IMR-90 (cell line): ENCODE measurements at regions not wholly inside any gene's neighbourhood (a gene's known extent, or its start where the extent isn't known, plus 50 kb on each side); places are given as distances from the start of the nearest gene placed in this dataset.

ENCODE experiments used
- ATAC-seq: fragments of 200-7000 bp; cut with Tn5 transposase; 2 replicates; pipeline ENCODE4 v1.9.1; 2020; ENCODE audit warnings: low read depth, mild to moderate bottlenecking, moderate library complexity
- BruUV-seq: library from RNA; stranded (reverse); fragments of 400-500 nt; replicated peaks from 2 replicates; lab custom pipeline; 2021; lab: Mats Ljungman, UMichigan
- CTCF ChIA-PET: fragments of 300-600 bp; formaldehyde crosslinking; extraction: SDS; loops from one replicate; lab custom pipeline; 2021; ENCODE audit warnings: antibody characterized with exemption; lab: Yijun Ruan, JAX
- POLR2A ChIA-PET: fragments of 300-600 bp; sonication (Branson Sonifier 250); formaldehyde crosslinking; loops from one replicate; lab custom pipeline; 2022; ENCODE audit warnings: antibody characterized with exemption; ENCODE audit not compliant: unreplicated experiment; lab: Charles Lee
- DNase-seq: peaks from one replicate; pipeline ENCODE4 v3.0.0; 2013
- H2AFZ ChIP-seq: replicated peaks from 2 replicates; pipeline ENCODE3; 2013; ENCODE audit warnings: low read length, mild to moderate bottlenecking; ENCODE audit not compliant: poor library complexity
- H2AK5ac ChIP-seq: 2 replicates; pipeline ENCODE4 v1.6.1; 2013; ENCODE audit warnings: low read depth, low read length, inconsistent platforms
- H2AK9ac ChIP-seq: replicated peaks from 2 replicates; pipeline ENCODE3; 2013; ENCODE audit warnings: mild to moderate bottlenecking, low read depth, low read length, moderate library complexity; ENCODE audit not compliant: poor library complexity
- H2BK120ac ChIP-seq: 2 replicates; pipeline ENCODE4 v1.6.1; 2013; ENCODE audit warnings: low read depth, low read length, inconsistent platforms
- H2BK15ac ChIP-seq: 3 replicates; pipeline ENCODE4 v1.6.1; 2013; ENCODE audit warnings: low read depth, low read length, inconsistent platforms
- H2BK20ac ChIP-seq: 2 replicates; pipeline ENCODE4 v1.6.1; 2013; ENCODE audit warnings: low read depth, mild to moderate bottlenecking, inconsistent platforms, low read length, moderate library complexity
- H2BK5ac ChIP-seq: 2 replicates; pipeline ENCODE4 v1.6.1; 2013; ENCODE audit warnings: mild to moderate bottlenecking, low read depth, low read length, inconsistent platforms; ENCODE audit not compliant: poor library complexity, severe bottlenecking
- H3K14ac ChIP-seq: replicated peaks from 2 replicates; pipeline ENCODE4 v1.6.1; 2013; ENCODE audit warnings: low read depth, low read length, inconsistent platforms
- H3K18ac ChIP-seq: 2 replicates; pipeline ENCODE4 v1.6.1; 2013; ENCODE audit warnings: low read depth, low read length, control low read depth
- H3K23ac ChIP-seq: 2 replicates; pipeline ENCODE4 v1.6.1; 2013; ENCODE audit warnings: low read depth, low read length, inconsistent platforms
- H3K27ac ChIP-seq: 2 replicates; pipeline ENCODE4 v1.5.1; 2013; ENCODE audit warnings: mild to moderate bottlenecking, control low read depth, low read length; ENCODE audit not compliant: insufficient read depth
- H3K27me3 ChIP-seq: 2 replicates; pipeline ENCODE4 v1.6.1; 2013; ENCODE audit warnings: low read length; ENCODE audit not compliant: control insufficient read depth, insufficient read depth
- H3K36me3 ChIP-seq: 2 replicates; pipeline ENCODE4 v1.6.1; 2013; ENCODE audit warnings: low read length, mixed read lengths; ENCODE audit not compliant: control insufficient read depth, insufficient read depth
- H3K4ac ChIP-seq: 2 replicates; pipeline ENCODE4 v1.6.1; 2013; ENCODE audit warnings: low read depth, low read length, inconsistent platforms
- H3K4me1 ChIP-seq: 2 replicates; pipeline ENCODE4 v1.6.1; 2013; ENCODE audit warnings: low read length, mixed read lengths; ENCODE audit not compliant: control insufficient read depth, insufficient read depth
- H3K4me2 ChIP-seq: 2 replicates; pipeline ENCODE4 v1.6.1; 2013; ENCODE audit warnings: low read depth, mild to moderate bottlenecking, control low read depth, low read length, moderate library complexity
- H3K4me3 ChIP-seq: 2 replicates; pipeline ENCODE4 v1.5.1; 2013; ENCODE audit warnings: low read depth, mild to moderate bottlenecking, control low read depth, low read length, moderate library complexity; ENCODE audit not compliant: insufficient read depth
- H3K56ac ChIP-seq: 2 replicates; pipeline ENCODE4 v1.6.1; 2013; ENCODE audit warnings: low read length, inconsistent platforms; ENCODE audit not compliant: insufficient read depth; ENCODE audit errors: extremely low read depth
- H3K79me1 ChIP-seq, 2 experiments: 2 replicates each; pipeline ENCODE4 v1.6.1; 2013; ENCODE audit warnings: low read length in 2 of 2, inconsistent platforms in 1 of 2, low read depth in 1 of 2
- H3K9ac ChIP-seq: 2 replicates; pipeline ENCODE4 v1.6.1; 2013; ENCODE audit warnings: low read depth, low read length, control low read depth
- H3K9me1 ChIP-seq: 2 replicates; pipeline ENCODE4 v1.6.1; 2013; ENCODE audit warnings: low read length, inconsistent platforms; ENCODE audit not compliant: insufficient read depth
- H3K9me3 ChIP-seq: 2 replicates; pipeline ENCODE4 v1.6.1; 2013; ENCODE audit warnings: low read length; ENCODE audit not compliant: control insufficient read depth, insufficient read depth
- H4K20me1 ChIP-seq: 2 replicates; pipeline ENCODE4 v1.6.1; 2013; ENCODE audit warnings: low read length, inconsistent platforms; ENCODE audit not compliant: insufficient read depth
- H4K5ac ChIP-seq: 2 replicates; pipeline ENCODE4 v1.6.1; 2013; ENCODE audit warnings: mild to moderate bottlenecking, low read depth, low read length, control low read depth
- H4K8ac ChIP-seq, 2 experiments: 2 replicates each; pipeline ENCODE4 v1.6.1; 2013; ENCODE audit warnings: low read depth in 2 of 2, low read length in 2 of 2, control low read depth in 1 of 2, inconsistent platforms in 1 of 2
- H4K91ac ChIP-seq: 2 replicates; pipeline ENCODE4 v1.6.1; 2013; ENCODE audit warnings: low read depth, low read length, inconsistent platforms; ENCODE audit not compliant: insufficient read depth
- BHLHE40 ChIP-seq: fragments of 150-350 bp; IDR thresholded peaks from 2 replicates; pipeline ENCODE4 v1.6.1; 2016; ENCODE audit warnings: mild to moderate bottlenecking, low read depth, low read length
- WGBS, 2 experiments: methylation state at CpG; one replicate each; pipeline versions ENCODE4 v1.1.5 to v1.1.7; 2013; ENCODE audit warnings: missing lambda C conversion rate in 2 of 2; ENCODE audit not compliant: insufficient read length in 1 of 2; ENCODE audit errors: extremely low coverage in 2 of 2; 5-methylcytosine and 5-hydroxymethylcytosine counted together
- dilution Hi-C: fragments of 300-500 bp; cut with HindIII; formaldehyde crosslinking; loops from one replicate; pipeline ENCODE4 v1.14.3; 2018; ENCODE audit warnings: low sequenced_read_pairs; ENCODE audit not compliant: unreplicated experiment
- in situ Hi-C: fragments of 300-500 bp; cut with MboI; formaldehyde crosslinking; loops from 3 replicates; pipeline ENCODE4 v1.14.3; 2019; ENCODE audit warnings: low sequenced_read_pairs, inconsistent platforms, mixed read lengths
- intact Hi-C: fragments of 100-400 bp; cut with micrococcal nuclease; formaldehyde crosslinking; loops from 2 replicates; pipeline ENCODE4 v1.10.0; 2022
- TF ChIP-seq, protein P1 (sequence below): fragments of 150-350 bp; IDR thresholded peaks from 2 replicates; pipeline ENCODE4 v1.6.1; 2017; ENCODE audit warnings: mild to moderate bottlenecking, antibody characterized with exemption, low read length, low read depth
- TF ChIP-seq, protein P2 (sequence below): fragments of 150-350 bp; IDR thresholded peaks from 2 replicates; pipeline ENCODE4 v1.6.1; 2016; ENCODE audit warnings: low read depth, mild to moderate bottlenecking, low read length, moderate library complexity, borderline replicate concordance
- TF ChIP-seq, protein P3 (sequence below): conservative IDR thresholded peaks from 2 replicates; pipeline ENCODE4 v1.5.1; 2012; ENCODE audit warnings: mild to moderate bottlenecking, low read depth, low read length, improper control_type of control experiment

DNA sequence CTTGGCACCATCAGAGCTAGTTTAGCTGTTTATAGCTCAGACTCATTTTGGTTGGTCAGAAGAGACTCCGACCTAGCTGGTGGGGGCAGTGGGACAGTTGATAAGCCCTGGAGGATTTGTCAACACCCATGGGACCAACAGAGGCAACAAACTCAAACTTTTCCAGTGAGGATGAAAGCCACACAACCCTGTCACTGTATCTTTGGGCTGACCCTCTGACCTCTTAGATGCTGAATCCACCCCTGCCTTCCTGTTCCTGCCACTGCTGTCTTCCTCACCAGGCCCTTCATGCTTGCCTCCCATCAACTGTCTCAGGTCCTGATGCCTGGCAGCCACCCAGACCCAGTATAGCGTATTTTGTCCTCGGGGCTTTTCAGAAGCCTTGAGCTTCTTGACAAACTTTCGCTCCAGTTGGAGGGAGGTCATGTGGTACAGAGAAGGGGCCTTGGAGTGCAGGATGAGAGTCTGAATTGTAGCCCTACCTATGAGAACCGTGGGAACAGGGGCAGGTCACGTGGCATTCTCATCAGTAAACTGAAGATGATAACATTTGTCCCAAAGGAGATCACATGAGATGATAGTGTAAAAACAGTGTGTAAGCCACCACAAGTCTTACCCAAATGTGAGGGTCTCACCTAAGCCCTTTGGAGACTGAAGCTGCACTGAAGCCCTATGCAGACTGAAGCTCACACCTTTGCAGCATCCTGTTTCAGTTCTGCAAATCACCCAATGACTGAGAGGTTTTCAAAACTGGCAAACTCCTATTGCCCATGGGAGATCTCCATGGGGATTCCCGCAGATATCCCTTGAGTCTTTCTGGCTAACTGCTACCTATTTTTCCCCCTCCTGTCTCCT, 72.0 kb upstream of the F13A1 start:
- Histone ChIP-seq H2AK5ac (no peak overlapping the region), H4K8ac (no peak overlapping the region), H3K36me3 (no peaks in the 10 kb centered on the region), H3K9me1 (no peaks in the 10 kb centered on the region), H3K18ac (no peak overlapping the region), H3K4ac (no peak overlapping the region), H4K91ac (no peak overlapping the region), H3K23ac (no peak overlapping the region), H2AK9ac (no peak overlapping the region), H3K14ac (no peak overlapping the region), H3K9me3 (peaks cover 29% of the 10 kb centered on the region), H3K4me2 (no peak overlapping the region), H4K5ac (no peak overlapping the region), H2BK5ac (no peak overlapping the region), H3K27me3 (no peaks in the 10 kb centered on the region), H2BK20ac (no peak overlapping the region), H2BK120ac (no peak overlapping the region), H3K4me3 (no peak overlapping the region), H3K4me1 (no peaks in the 10 kb centered on the region), H3K79me1 (no peaks in the 10 kb centered on the region), H3K56ac (no peak overlapping the region), H4K20me1 (no peaks in the 10 kb centered on the region), H3K27ac (no peak overlapping the region), H3K9ac (no peak overlapping the region), H2BK15ac (no peak overlapping the region), H2AFZ (no peak overlapping the region)
- BruUV-seq, result no TSS peak
- intact Hi-C loops, result no loop called here
- in situ Hi-C loops, result no loop called here
- dilution Hi-C loops, result no loop called here
- ATAC-seq (no peak), DNase-seq (no peak)
- WGBS, 2 experiments, result 40% methylated on average over 2 of the region's 7 CpGs; no CpG with 5 or more reads in 1 of the 2 experiments
- TF ChIP-seq, protein P1, sequence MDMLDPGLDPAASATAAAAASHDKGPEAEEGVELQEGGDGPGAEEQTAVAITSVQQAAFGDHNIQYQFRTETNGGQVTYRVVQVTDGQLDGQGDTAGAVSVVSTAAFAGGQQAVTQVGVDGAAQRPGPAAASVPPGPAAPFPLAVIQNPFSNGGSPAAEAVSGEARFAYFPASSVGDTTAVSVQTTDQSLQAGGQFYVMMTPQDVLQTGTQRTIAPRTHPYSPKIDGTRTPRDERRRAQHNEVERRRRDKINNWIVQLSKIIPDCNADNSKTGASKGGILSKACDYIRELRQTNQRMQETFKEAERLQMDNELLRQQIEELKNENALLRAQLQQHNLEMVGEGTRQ, result no peak
- TF ChIP-seq, protein P2, sequence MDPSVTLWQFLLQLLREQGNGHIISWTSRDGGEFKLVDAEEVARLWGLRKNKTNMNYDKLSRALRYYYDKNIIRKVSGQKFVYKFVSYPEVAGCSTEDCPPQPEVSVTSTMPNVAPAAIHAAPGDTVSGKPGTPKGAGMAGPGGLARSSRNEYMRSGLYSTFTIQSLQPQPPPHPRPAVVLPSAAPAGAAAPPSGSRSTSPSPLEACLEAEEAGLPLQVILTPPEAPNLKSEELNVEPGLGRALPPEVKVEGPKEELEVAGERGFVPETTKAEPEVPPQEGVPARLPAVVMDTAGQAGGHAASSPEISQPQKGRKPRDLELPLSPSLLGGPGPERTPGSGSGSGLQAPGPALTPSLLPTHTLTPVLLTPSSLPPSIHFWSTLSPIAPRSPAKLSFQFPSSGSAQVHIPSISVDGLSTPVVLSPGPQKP, result no peak
- TF ChIP-seq BHLHE40, result no peak
- TF ChIP-seq, protein P3, sequence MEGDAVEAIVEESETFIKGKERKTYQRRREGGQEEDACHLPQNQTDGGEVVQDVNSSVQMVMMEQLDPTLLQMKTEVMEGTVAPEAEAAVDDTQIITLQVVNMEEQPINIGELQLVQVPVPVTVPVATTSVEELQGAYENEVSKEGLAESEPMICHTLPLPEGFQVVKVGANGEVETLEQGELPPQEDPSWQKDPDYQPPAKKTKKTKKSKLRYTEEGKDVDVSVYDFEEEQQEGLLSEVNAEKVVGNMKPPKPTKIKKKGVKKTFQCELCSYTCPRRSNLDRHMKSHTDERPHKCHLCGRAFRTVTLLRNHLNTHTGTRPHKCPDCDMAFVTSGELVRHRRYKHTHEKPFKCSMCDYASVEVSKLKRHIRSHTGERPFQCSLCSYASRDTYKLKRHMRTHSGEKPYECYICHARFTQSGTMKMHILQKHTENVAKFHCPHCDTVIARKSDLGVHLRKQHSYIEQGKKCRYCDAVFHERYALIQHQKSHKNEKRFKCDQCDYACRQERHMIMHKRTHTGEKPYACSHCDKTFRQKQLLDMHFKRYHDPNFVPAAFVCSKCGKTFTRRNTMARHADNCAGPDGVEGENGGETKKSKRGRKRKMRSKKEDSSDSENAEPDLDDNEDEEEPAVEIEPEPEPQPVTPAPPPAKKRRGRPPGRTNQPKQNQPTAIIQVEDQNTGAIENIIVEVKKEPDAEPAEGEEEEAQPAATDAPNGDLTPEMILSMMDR, result no peak
- ChIA-PET CTCF (no interaction called here), POLR2A (no interaction called here)
